GM23248 (cell line): ENCODE measurements at regions not wholly inside any gene's neighbourhood (a gene's known extent, or its start where the extent isn't known, plus 50 kb on each side); places are given as distances from the start of the nearest gene placed in this dataset.

Experiments
- EZH2 ChIP-seq: fragments of 200-600 bp; sonication (generic); IDR thresholded peaks from 2 replicates; pipeline ENCODE4 v1.6.1; 2018; ENCODE audit warnings: antibody characterized with exemption, mild to moderate bottlenecking; ENCODE audit not compliant: insufficient read depth, poor library complexity, severe bottlenecking
- EZH2phosphoT487 ChIP-seq: fragments of 200-600 bp; sonication (generic); IDR thresholded peaks from 2 replicates; pipeline ENCODE4 v1.6.1; 2018; ENCODE audit warnings: antibody characterized with exemption, moderate library complexity, mild to moderate bottlenecking, low read depth; ENCODE audit not compliant: insufficient read depth

- TF ChIP-seq EZH2 (no peak), EZH2phosphoT487 (no peak)
Observed at GRCh38 chrX:14398725-14399124, 130.6 kb upstream of the GLRA2 start.
